LNCAP (cell line): ENCODE measurements at regions not wholly inside any gene's neighbourhood (a gene's known extent, or its start where the extent isn't known, plus 50 kb on each side); places are given as distances from the start of the nearest gene placed in this dataset.

Experiments
- TF ChIP-seq, protein P1 (sequence below): fragments of 450-650 bp; IDR thresholded peaks from 2 replicates; pipeline ENCODE4 v1.5.1; 2017; ENCODE audit warnings: mild to moderate bottlenecking

DNA sequence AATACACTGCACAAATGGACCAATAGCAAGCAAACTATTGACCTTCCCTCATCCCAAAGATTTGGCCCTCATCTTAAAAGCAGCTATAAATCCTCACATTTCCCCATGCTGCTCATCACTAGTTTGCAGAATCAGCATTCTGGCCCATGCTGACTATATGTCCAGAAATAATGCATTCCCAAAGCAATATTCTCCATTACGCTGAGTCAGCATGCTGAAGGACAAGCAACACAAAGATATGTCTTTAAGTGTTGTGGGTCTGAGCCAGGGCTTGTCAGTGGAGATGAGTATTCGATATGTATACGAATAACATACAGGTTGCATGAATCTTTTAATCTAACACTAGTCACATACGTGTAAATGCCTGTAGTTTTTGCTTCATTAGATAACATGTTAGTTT, 1045.0 kb upstream of the DDX18 start:
- TF ChIP-seq, protein P1, sequence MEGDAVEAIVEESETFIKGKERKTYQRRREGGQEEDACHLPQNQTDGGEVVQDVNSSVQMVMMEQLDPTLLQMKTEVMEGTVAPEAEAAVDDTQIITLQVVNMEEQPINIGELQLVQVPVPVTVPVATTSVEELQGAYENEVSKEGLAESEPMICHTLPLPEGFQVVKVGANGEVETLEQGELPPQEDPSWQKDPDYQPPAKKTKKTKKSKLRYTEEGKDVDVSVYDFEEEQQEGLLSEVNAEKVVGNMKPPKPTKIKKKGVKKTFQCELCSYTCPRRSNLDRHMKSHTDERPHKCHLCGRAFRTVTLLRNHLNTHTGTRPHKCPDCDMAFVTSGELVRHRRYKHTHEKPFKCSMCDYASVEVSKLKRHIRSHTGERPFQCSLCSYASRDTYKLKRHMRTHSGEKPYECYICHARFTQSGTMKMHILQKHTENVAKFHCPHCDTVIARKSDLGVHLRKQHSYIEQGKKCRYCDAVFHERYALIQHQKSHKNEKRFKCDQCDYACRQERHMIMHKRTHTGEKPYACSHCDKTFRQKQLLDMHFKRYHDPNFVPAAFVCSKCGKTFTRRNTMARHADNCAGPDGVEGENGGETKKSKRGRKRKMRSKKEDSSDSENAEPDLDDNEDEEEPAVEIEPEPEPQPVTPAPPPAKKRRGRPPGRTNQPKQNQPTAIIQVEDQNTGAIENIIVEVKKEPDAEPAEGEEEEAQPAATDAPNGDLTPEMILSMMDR, result no peak

DNA sequence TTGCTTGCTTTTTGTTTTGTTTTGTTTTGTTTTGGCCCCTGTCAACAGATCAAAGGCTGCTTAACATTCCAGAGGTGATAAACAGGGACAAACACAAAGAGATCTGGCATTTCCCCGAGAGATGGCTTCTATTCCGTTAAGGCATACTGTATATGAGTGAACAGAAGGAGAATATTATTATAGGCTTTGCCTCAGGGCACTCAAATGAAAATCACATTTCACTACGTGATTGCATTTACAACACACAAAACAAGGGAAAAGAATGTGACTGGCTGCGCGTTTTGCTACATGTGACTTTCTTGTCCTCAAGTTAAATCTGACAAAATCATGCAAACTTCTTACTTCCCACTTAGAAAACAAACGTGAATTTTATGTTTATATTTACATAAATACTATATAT, 1037.9 kb upstream of the DDX18 start:
- TF ChIP-seq, protein P1, result no peak

DNA sequence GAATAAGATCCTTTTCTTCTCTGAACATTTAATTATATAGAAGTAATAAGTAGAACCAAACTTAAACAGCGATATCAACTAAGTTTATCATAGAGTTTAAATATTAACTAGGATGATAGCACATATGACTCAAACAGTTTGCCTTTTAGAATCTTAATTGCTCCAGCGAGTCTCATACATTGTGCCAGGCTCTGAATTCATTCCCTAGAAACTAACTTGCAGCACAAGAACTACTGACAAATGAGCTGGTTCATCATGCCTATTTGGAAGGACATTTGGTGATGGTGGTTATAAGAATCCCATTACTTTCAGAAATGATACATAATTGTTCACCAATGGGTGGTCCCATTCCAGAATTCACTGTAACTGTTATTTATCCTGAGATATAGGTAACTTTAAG, 1026.6 kb upstream of the DDX18 start:
- TF ChIP-seq, protein P1, result no peak

DNA sequence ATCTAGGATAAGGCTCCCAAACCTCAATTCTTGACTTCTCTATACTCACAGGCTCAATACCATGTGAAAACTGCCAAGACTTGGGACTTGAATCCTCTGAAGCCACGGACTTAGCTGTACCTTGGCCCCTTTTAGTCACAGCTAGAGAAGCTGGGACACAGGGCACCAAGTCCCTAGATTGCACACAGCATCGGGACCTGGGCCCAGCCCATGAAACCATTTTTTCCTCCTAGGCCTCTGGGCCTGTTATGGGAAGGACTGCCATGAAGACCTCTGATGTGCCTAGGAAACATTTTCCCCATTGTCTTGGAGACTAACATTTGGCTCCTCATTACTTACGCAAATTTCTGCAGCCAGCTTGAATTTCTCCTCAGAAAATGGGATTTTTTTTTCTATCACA, 1011.8 kb upstream of the DDX18 start:
- TF ChIP-seq, protein P1, result no peak

DNA sequence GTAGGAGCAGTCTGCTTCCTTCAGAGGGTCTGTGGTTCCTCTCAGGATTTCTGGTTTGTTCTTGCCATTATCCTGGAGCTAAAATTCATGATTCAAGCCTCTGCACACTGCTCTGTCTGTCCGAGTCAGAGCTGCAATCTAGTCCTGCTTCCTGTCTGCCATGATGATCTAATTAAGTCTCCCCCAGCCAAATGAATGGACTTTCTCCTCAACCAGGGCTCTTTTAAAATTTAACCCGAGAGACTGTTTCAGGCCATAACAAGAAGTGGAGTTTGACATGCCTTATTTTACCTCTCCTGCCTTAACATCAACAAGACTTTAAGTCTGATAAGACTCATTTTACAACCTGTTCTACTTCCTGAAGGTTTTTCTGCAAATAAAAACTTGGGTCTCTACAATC, 1009.6 kb upstream of the DDX18 start:
- TF ChIP-seq, protein P1, result no peak

DNA sequence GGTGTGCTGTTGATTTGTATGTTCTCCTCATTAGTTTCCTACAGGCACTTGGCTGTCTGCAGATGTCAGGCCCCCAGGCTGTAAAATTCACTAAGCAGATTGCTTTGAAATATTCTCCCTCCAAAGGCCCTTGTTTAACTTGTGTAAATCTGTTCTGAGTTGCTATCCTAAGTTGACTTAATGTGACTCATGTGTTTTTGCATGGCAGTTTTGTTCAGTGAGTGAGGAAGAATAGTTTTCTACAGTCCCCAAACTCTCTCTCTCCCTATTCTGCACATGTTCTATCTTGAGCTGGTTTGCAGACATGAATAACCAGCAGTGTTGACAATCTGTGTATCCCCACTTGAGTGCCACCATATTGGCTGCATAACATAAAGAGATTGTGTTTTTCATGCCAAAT, 1005.4 kb upstream of the DDX18 start:
- TF ChIP-seq, protein P1, result no peak

DNA sequence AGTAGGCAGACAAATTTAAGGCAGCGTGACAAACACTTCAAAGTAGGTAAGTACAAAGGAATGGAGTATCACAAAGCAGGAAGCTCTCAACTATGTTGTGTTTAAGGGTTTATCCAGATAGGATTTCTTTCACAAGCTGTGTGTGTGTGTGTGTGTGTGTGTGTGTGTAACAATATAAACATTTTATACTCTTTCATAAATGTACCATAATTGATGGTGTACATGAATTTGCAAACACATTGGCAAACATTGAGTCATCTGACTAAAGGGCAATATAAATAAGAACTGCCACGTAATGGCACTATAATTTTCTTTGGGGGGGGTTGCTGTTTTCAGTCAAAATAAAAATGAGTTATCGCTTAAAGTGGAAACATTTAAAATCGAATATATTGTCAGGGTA, 1004.4 kb upstream of the DDX18 start:
- TF ChIP-seq, protein P1, result no peak

DNA sequence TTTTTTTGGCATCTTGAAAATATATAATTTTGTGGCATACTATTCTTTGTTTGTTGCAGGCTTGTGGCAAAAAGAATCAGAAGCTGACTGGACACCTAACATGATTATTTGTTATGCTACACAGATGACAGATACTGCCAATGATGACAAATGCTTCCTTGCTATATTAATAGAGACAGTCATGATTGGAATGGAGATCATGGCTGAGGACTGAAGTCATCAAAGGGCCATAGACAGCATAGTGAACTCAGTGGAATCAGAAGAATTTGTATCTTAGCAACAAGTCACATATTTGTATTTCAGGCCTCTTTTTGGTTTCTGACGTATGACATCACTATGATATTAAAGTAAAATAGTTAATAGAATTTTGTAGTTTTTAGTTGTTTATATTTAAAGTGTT, 1003.8 kb upstream of the DDX18 start:
- TF ChIP-seq, protein P1, result no peak
